Endothelial cell of umbilical vein (primary cell): ENCODE measurements at regions not wholly inside any gene's neighbourhood (a gene's known extent, or its start where the extent isn't known, plus 50 kb on each side); places are given as distances from the start of the nearest gene placed in this dataset.

Source experiments
- BruUV-seq: library from RNA; stranded (reverse); fragments of 400-500 nt; replicated peaks from 2 replicates; lab custom pipeline; 2021; lab: Mats Ljungman, UMichigan
- CTCF ChIA-PET: fragments of 300-600, 350-600 bp; sonication (Branson Sonifier 250); formaldehyde crosslinking; loops from one replicate; lab custom pipeline; 2021; ENCODE audit warnings: antibody characterized with exemption, inconsistent platforms; lab: Charles Lee
- POLR2A ChIA-PET: fragments of 300-600, 350-600 bp; sonication (Branson Sonifier 250); formaldehyde crosslinking; loops from one replicate; lab custom pipeline; 2021; ENCODE audit warnings: antibody characterized with exemption, inconsistent platforms; lab: Charles Lee
- DNase-seq: peaks from one replicate; pipeline ENCODE4 v3.0.0-alpha.2; 2011; ENCODE audit warnings: low read depth, low spot score
- FAIRE-seq: peaks from 2 replicates; lab custom pipeline; 2011; peaks lifted over from hg19 to GRCh38; lab: Jason Lieb, UNC
- H2AFZ ChIP-seq: 2 replicates; pipeline ENCODE4 v1.6.0; 2012; ENCODE audit warnings: low read depth, low read length, control low read depth, inconsistent platforms
- H3K27ac ChIP-seq: 2 replicates; pipeline ENCODE4 v1.5.1; 2011; ENCODE audit warnings: low read depth, mild to moderate bottlenecking, control low read depth, low read length, moderate library complexity; ENCODE audit not compliant: insufficient read depth
- H3K27me3 ChIP-seq, 2 experiments: 2 replicates each; pipeline versions ENCODE4 v1.6.0 to v1.6.1; 2011; ENCODE audit warnings: low read length in 2 of 2, mixed read lengths in 1 of 2; ENCODE audit not compliant: control insufficient read depth in 2 of 2, insufficient read depth in 2 of 2
- H3K36me3 ChIP-seq, 2 experiments: 2 replicates in 1 of 2; 3 replicates in 1 of 2; pipeline ENCODE4 v1.5.1; 2011; ENCODE audit warnings: low read length in 2 of 2, mild to moderate bottlenecking in 1 of 2, moderate library complexity in 1 of 2; ENCODE audit not compliant: control insufficient read depth in 2 of 2, insufficient read depth in 2 of 2; ENCODE audit errors: extremely low read depth in 1 of 2
- H3K4me1 ChIP-seq: 3 replicates; pipeline ENCODE4 v1.5.1; 2011; ENCODE audit warnings: mild to moderate bottlenecking, low read length; ENCODE audit not compliant: control insufficient read depth, insufficient read depth; ENCODE audit errors: extremely low read depth
- H3K4me2 ChIP-seq: 2 replicates; pipeline ENCODE4 v1.6.1; 2011; ENCODE audit warnings: low read length, control low read depth, mixed read lengths; ENCODE audit not compliant: insufficient read depth
- H3K4me3 ChIP-seq, 3 experiments: fragments of 200-600 bp in 1 of 3; sonication (generic), shearing (Covaris generic) in 1 of 3; replicated peaks in 1 of 3; 2 replicates each; pipeline ENCODE4 v1.5.1; 2011 to 2016; ENCODE audit warnings: control low read depth in 3 of 3, low read length in 3 of 3, mild to moderate bottlenecking in 2 of 3, inconsistent platforms in 1 of 3, low read depth in 1 of 3, moderate library complexity in 1 of 3; ENCODE audit not compliant: insufficient read depth in 1 of 3
- H3K79me2 ChIP-seq: 2 replicates; pipeline ENCODE4 v1.6.0; 2012; ENCODE audit warnings: low read length, inconsistent platforms; ENCODE audit not compliant: control insufficient read depth, insufficient read depth
- H3K9ac ChIP-seq: replicated peaks from 2 replicates; pipeline ENCODE3; 2011; ENCODE audit warnings: low read length, control low read depth; ENCODE audit not compliant: insufficient read depth; ENCODE audit errors: extremely low read depth
- H3K9me1 ChIP-seq: replicated peaks from 3 replicates; pipeline ENCODE4 v1.6.0; 2011; ENCODE audit warnings: mild to moderate bottlenecking, low read length; ENCODE audit not compliant: control insufficient read depth, insufficient read depth; ENCODE audit errors: extremely low read depth
- H3K9me3 ChIP-seq: replicated peaks from 2 replicates; pipeline ENCODE4 v1.5.1; 2012; ENCODE audit warnings: low read length, inconsistent platforms; ENCODE audit not compliant: control insufficient read depth, insufficient read depth
- H4K20me1 ChIP-seq: replicated peaks from 2 replicates; pipeline ENCODE3; 2011; ENCODE audit warnings: mild to moderate bottlenecking, low read length; ENCODE audit not compliant: control insufficient read depth, insufficient read depth; ENCODE audit errors: extremely low read depth
- EZH2 ChIP-seq: IDR thresholded peaks from 2 replicates; pipeline ENCODE4 v1.6.1; 2012; ENCODE audit warnings: borderline replicate concordance, low read depth, mild to moderate bottlenecking, moderate library complexity, low read length, inconsistent platforms; ENCODE audit not compliant: severe bottlenecking
- FOS ChIP-seq: IDR thresholded peaks from 2 replicates; pipeline ENCODE4 v1.6.1; 2011; ENCODE audit warnings: mild to moderate bottlenecking, low read length, moderate library complexity, borderline replicate concordance; ENCODE audit not compliant: insufficient read depth
- GATA2 ChIP-seq: IDR thresholded peaks from 2 replicates; pipeline ENCODE4 v1.7.0; 2011; ENCODE audit warnings: low read depth, mild to moderate bottlenecking, moderate library complexity, mixed read lengths, low read length; ENCODE audit not compliant: insufficient read length, insufficient read depth
- JUN ChIP-seq: IDR thresholded peaks from 2 replicates; pipeline ENCODE4 v1.6.1; 2011; ENCODE audit warnings: borderline replicate concordance, low read depth; ENCODE audit not compliant: insufficient read length, insufficient read depth
- MYC ChIP-seq: IDR thresholded peaks from one replicate; pipeline ENCODE4 v1.6.1; 2011; ENCODE audit warnings: mild to moderate bottlenecking, low read depth, low read length
- POLR2A ChIP-seq: IDR thresholded peaks from 2 replicates; pipeline ENCODE4 v1.6.1; 2012; ENCODE audit warnings: low read depth, mild to moderate bottlenecking, control low read depth, low read length
- POLR2AphosphoS5 ChIP-seq: IDR thresholded peaks from 2 replicates; pipeline ENCODE4 v1.6.1; 2012; ENCODE audit warnings: low read depth, mild to moderate bottlenecking, control low read depth, low read length, moderate library complexity; ENCODE audit not compliant: insufficient read depth
- dilution Hi-C: fragments of 300-500 bp; cut with MboI; formaldehyde crosslinking; loops from one replicate; pipeline ENCODE4 v1.15.0; 2019; ENCODE audit warnings: low sequenced_read_pairs; ENCODE audit not compliant: extremely low pct_ligation_motif_present
- intact Hi-C: fragments of 100-400 bp; cut with micrococcal nuclease; formaldehyde crosslinking; loops from one replicate; pipeline ENCODE4 v1.10.0; 2022
- TF ChIP-seq, protein P1 (sequence below), 2 donors: IDR thresholded peaks; 1 replicate in 1 of 2; 2 replicates in 1 of 2; pipeline ENCODE4 v1.5.1; 2011; ENCODE audit warnings: low read length in 2 of 2, mild to moderate bottlenecking in 2 of 2, moderate library complexity in 2 of 2, control low read depth in 1 of 2, inconsistent platforms in 1 of 2, low read depth in 1 of 2; ENCODE audit not compliant: insufficient read depth in 1 of 2; ENCODE audit errors: extremely low read depth in 1 of 2
- TF ChIP-seq, protein P2 (sequence below): IDR thresholded peaks from 2 replicates; pipeline ENCODE4 v1.6.1; 2011; ENCODE audit not compliant: insufficient read depth, insufficient read length

DNA sequence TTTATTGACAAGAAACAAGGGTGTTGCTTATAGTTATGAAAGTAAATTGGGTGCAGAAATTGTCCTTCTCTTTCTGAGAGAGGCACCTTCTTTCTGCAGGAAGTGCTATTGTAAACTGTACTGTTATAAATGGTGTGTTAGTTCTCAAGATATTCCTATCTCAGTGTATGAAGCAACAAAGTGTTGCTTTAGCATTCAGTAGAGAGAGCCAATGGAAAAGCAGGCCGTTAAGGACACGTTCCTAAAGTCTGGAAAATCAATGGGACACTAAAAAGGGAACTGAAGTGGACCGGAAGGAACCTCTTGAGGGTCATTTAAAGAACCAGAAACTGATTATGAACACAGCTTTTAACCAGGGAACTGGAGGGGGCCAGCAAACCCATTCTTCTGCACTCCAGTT, 510.0 kb upstream of the ZEB2 start:
- no peaks in the 10 kb centered on the region for H3K79me2 ChIP-seq
- H3K36me3 ChIP-seq: no peaks in the 10 kb centered on the region
- H3K27me3 ChIP-seq: no peaks in the 10 kb centered on the region
- no peak for TF ChIP-seq POLR2AphosphoS5
- no peak for TF ChIP-seq MYC
- no peak for TF ChIP-seq POLR2A
- TF ChIP-seq GATA2: no peak
- TF ChIP-seq, protein P1, sequence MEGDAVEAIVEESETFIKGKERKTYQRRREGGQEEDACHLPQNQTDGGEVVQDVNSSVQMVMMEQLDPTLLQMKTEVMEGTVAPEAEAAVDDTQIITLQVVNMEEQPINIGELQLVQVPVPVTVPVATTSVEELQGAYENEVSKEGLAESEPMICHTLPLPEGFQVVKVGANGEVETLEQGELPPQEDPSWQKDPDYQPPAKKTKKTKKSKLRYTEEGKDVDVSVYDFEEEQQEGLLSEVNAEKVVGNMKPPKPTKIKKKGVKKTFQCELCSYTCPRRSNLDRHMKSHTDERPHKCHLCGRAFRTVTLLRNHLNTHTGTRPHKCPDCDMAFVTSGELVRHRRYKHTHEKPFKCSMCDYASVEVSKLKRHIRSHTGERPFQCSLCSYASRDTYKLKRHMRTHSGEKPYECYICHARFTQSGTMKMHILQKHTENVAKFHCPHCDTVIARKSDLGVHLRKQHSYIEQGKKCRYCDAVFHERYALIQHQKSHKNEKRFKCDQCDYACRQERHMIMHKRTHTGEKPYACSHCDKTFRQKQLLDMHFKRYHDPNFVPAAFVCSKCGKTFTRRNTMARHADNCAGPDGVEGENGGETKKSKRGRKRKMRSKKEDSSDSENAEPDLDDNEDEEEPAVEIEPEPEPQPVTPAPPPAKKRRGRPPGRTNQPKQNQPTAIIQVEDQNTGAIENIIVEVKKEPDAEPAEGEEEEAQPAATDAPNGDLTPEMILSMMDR (IDR thresholded peaks at IDR 0.05; ENCODE audit: extremely low read depth in 1 of 2, insufficient read depth in 1 of 2, low read depth in 1 of 2, low read length in 2 of 2): no peak
- no peak for TF ChIP-seq EZH2
- TF ChIP-seq, protein P2, sequence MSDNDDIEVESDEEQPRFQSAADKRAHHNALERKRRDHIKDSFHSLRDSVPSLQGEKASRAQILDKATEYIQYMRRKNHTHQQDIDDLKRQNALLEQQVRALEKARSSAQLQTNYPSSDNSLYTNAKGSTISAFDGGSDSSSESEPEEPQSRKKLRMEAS: no peak
- no peak for TF ChIP-seq FOS
- no peak for TF ChIP-seq JUN
- no peak overlapping the region for H3K4me2 ChIP-seq
- H4K20me1 ChIP-seq: no peaks in the 10 kb centered on the region
- no peaks in the 10 kb centered on the region for H3K9me1 ChIP-seq
- CTCF ChIA-PET: no interaction called here
- H3K4me1 ChIP-seq: no peaks in the 10 kb centered on the region
- H3K27ac ChIP-seq: no peak overlapping the region
- H3K9me3 ChIP-seq: no peaks in the 10 kb centered on the region
- POLR2A ChIA-PET: no interaction called here
- H3K4me3 ChIP-seq: no peak overlapping the region
- no peak overlapping the region for H2AFZ ChIP-seq
- no peak for DNase-seq
- dilution Hi-C loops: no loop called here
- FAIRE-seq: no peak
- H3K9ac ChIP-seq: no peak overlapping the region
- BruUV-seq: no TSS peak
- intact Hi-C loops: no loop called here
